ENCODE measurements at regions not wholly inside any gene's neighbourhood (a gene's known extent, or its start where the extent isn't known, plus 50 kb on each side); places are given as distances from the start of the nearest gene placed in this dataset.
A peak's percentile ranks its signal among the peaks of the same experiment; 100 is the strongest.

DNA sequence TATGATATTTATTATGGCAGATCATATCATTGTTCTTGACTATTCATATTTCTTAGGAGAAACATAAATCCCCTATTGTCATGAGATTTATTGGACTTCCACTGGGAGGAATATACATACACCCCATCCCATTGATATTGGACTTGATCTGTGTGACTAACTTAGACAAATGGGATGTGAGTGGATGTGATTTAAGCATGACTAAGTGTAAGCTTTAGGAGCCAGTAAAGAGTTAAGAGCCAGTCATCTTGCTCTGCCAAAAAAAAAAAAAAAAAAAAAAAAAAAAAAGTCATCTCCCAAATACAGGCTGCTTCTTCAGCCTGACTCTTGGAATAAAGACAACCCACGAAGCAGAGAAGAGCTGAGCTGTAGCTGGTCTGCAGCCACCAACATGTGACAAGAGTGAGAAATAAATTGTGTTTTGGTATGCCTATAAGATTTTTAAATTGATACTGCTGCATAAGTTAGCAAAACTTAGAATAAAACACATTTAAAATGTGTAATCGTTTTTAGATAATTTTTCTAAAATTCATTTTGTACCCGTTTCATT is 595.0 kb upstream of the LRRC4C start:
- no peak for DNase-seq

DNA sequence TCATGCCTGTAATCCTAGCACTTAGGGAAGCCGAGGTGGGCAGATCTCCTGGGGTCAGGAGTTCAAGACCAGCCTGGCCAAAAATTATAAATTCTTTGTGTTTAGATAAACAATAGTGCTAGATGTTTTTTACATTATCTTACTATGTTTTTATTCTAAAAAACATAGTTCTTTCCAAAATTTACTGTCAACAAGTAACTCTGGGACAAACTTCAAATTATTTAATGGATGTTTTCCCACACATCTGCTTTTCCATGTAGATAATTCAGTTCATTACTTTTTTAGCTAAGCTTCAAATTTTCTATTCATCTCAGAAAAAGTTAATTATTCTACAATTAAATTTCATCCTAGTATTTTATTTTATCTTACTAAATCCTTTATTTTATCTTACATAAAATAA is 596.2 kb upstream of the LRRC4C start:
- no peak for DNase-seq

DNA sequence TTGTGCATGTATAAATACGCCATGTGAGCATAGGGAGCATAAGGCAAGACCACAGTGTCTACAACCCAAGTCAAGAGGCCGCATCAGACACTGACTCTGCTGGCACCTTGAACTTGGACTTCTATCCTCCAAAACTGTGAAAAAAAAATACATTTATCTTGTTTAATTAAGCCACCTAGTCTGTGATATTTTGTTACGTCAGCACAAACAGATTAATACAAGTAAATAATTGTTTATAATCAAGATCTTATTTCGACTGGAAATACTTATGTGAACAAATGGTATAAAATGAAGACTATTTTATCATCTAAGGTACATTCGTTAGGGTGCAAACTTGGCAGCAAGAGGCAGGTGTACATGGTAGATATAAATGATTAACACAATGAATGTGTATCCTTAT is 599.3 kb upstream of the LRRC4C start:
- no peak for DNase-seq

DNA sequence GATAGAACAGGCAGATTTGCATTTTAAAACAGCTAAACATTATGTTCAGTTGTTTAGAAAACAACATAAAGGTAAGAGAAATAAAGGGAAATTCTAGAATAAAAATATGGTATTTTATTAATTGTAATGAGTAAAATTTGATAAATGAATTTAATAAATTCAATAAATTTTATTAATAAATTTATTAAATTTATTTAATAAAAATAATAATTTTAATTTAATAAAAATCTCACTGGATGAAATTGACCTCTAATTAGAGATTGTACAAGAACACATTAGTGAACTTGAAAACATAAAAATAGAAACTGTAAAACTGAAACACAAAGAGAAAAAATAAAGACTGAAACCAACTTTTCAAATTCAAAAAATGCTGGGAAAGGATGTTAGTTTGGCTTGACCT is 605.7 kb upstream of the LRRC4C start:
- DNase-seq: no peak

DNA sequence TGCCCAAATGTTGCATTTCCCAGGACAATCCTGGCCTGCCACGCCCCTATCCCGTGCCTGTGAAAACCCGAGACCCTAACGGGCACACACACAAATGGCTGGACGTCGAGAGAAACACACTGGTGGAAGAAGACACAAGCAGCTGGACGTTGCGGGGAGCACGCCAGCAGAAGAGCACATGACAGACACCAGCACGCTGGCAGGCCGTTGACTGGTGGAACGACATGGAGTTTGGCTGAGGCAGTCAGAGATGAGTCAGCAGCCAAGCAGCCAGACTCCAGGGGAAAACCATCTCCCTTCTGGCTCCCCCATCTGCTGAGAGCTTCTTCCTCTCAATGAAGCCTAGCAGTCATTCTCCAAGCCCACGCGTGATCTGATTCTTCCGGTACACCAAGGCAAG is 606.7 kb upstream of the LRRC4C start:
- DNase-seq: no peak

DNA sequence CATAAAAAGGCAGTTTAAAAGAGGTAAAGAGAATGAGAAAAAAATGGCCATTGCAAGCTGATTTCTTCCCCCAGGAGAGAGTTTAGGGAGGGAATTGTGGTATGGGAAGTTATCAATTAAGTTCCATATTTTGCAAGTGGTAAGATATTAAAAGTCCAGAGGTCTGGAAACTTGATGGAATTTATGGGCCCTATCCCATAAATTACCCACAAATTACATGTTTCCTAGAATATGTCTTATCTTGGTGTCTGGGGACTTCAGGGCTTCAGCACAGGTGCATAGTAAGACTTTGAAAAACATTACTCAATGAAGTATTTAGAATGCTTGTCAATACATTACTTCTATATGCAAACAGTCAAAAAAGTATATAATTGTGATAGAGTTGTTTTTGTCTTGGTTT is 614.9 kb upstream of the LRRC4C start:
- no peak for DNase-seq

DNA sequence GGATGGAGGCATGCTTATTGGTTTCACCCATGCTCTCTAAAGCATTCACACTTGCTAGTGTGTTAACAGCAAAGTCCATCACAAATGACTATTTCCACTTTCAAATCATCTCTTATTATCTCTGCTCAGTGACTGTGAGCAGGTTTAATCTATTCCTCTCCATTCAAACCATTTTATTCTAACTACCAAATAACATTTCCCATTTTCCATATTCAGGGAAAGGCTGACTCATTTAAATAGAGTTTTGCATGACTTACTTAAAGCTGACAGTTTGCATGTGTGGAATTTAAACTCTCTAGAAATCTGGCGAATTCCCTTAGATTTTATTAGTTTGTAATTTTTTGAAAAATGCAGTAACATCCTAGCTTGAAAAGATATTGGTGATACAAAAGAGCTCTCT is 615.7 kb upstream of the LRRC4C start:
- no peak for DNase-seq

DNA sequence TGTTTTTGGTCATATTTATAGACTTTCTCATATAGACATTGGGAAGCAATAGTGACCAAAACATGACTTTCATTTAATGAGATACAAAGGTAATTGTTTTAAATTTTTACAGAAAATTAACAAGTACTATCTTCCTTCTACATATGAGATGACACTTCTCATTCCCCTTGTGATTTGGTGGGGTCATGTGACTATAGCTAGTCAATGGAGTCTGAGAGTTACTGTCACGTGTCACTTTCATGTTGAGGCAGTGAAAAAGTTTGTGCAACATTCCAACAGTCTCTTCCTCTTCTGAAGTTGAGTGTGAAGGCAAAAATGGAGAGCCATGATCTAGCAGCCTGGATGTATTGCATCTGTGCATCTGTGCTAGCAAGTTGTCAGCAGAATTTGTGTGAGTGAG is 618.3 kb upstream of the LRRC4C start:
- DNase-seq: no peak

DNA sequence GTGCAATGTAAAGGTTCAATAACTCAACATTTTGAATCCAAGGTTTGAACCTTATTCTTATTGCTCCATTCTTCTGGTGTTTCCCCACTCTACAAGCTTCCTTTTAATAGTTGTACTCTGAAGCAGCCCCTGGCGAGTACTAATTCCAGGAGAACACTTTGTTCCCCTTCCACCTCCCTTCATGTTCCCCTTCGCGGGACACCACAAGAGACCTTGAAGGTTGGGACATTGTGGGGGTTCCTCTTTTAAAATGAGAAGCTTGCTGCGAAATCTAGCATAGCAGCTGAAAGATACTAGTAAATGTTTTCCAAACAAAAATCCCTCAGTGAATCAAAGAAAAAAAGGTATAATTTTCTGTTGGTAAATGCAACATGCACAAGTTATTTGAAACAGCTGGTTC is 626.3 kb upstream of the LRRC4C start:
- DNase-seq: no peak

DNA sequence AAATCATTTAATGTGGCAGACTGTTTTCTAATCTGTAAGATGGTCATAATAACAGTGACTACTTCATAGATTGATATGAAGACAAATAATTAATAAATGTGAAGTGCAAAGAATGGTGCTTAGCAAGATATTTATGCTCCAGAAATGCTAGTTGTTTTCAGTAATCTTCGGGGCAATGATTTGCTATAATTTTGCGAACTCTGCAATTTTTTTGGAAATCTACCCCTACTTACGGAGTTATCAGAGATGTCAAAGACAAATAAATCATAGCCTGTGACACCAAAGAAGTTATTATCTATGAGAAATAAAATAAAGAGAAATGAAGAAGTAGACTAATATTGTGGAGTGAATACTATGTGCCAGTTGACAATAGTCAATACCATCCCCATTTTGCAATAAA is 634.1 kb upstream of the LRRC4C start:
- no peak for DNase-seq

DNA sequence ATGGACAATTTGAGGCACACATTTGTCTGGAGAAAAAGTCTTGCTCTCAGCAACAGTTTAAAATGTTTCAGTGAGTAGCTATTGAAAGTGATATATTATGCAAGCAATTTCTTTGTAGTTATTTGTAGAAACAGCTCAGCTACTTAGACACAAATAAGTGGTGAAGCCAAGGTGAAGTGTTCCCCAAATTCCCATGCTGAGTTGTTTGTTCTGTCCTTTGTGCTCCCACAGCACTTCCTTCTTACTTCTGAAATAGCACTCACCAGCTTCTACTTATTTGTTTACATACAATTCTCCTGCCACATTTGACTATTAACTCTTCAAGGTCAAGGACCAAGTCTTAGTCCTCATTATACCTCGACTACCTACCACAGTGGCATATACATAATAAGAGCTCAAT is 638.6 kb upstream of the LRRC4C start:
- DNase-seq: no peak

DNA sequence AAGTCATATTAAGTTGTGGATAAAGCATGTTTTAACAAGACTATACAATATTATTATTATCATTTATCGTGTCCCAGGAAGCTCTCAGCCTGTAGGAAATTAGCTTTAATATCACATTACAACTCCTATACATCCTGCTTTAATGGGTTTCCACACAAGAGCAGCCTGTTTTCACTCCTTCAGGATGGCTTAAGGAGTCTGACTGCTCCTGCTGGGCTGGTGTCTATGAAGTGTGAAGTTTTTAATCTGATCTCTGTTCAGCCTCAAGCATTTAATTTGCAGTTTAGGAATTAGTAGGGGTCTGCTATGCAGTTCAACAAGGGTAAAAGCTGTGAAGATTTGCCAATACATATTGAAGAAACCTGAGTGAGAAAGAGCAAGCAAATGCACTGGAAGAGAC is 653.4 kb upstream of the LRRC4C start:
- no peak for DNase-seq

DNA sequence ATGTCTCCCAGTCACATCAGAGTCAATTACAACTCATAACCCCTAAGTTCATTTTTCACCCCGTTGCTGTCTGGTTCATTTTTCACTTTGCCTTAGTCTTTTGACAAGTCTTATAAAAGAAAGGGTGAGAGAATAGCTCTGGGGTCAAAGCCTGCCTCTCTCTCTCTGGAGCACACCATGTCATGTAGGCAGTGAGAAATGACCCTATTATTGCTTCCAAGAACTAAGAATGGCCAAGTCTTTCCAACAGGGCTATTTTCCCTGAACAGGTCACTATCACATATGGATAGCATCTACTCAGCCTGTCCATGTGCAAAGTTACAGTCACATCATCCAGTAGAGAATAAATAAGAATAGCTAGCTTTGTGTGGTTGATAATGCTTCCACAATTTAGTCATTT is 655.5 kb upstream of the LRRC4C start:
- no peak for DNase-seq

DNA sequence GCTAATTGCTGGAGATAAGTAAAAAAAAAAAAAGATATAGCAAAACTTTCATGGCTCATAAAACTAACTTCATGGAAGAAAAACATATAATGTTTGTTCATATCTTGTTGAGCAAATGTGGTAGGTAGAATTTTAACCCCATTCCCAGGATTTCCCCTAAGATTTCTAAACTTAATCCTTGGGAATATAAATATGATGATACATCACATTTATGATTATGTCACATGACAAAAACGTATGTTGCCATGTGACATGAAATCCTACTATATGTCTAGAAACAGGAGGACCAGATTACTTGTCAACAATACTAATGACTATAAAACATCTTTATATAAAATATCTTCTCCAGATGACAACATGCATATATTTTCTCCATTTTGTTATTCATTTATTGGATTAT is 679.0 kb upstream of the LRRC4C start:
- no peak for DNase-seq

DNA sequence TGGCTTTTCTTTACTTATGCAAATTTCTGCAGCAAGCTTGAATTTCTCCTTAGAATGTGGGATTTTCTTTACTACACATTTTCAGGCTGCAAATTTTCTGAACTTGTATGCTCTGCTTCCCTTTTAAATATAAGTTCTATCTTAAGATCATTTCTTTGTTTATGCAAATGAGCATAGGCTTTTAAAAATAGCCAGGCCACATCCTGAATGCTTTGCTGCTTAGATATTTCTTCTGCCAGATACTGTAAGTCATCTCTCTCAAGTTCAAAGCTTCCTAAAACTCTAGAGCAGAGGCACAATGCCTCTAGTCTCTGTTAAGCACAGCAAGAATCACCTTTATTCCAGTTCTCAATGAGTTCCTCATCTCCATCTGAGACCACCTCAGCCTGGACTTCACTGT is 685.9 kb upstream of the LRRC4C start:
- no peak for DNase-seq

DNA sequence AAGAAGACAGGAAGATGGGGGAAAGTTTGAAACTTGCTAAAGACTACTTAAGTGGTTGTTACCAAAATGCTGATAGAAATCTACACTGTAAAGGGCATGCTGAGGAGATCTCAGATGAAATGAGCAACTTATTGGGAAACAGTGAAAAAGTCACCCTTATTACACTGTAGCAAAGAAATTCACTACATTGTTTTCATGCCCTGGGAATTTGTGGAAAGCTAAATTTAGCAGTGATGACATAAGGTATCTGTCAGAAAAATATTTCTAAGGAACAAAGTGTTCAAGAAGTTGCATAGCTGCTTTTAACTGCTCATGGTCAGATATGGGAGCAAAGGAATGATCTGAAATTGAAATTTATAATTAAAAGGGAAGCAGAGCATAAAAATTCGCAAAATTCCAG is 702.4 kb upstream of the LRRC4C start:
- no peak for DNase-seq

DNA sequence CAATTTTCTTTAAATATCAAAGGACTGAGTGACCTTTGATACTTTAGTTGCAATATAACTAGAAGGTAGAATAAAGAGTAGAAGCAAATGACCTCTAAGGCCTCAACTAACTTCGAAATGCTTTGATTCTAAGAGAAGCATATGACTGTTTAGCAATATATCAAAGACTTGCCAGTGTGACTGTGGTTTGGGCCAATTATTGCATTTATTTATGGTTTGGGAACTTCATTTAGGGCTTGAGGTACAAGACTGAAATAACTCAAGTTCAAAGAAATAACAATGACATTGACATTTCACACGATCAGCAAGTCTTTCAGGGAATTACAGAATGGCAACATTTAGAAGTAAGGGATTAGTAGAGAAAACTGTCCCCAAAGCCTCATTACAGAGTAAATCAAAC is 709.7 kb upstream of the LRRC4C start:
- no peak for DNase-seq

DNA sequence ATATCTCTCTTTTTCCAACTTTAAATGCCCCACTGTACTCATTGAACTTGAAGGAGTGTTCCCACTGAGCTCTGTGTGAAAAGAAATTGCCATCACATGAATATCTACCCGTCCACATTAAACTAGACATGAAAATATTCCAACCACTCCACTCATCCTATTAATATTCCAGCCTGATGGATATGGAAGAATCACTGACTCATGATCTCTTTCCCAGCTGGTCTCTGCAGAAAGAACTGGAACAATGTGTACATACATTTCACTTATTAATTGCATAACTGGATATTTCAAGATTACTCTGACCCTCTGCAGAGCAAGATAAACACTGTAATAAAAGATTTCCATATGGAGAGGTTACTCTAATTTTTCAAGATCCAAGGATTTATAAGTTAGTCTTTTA is 711.1 kb upstream of the LRRC4C start:
- no peak for DNase-seq

DNA sequence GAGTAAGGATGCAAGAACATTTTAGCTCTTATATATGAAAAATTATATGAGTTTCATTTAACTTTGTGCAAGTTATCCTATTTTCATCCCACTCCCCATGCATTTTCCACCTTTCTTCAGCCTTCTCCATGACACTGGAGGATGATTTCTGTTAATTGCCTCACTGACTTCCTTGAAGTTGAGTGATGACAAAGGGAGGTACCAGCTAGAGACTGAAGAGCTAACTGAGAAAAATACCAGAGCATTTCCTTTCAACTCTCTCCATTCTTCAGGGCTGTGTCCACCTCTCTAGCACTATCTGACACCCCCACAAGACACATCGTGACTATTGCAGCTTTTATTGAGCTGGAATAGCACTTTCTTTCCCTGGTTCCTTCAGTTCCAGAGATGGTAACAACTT is 711.6 kb upstream of the LRRC4C start:
- no peak for DNase-seq

DNA sequence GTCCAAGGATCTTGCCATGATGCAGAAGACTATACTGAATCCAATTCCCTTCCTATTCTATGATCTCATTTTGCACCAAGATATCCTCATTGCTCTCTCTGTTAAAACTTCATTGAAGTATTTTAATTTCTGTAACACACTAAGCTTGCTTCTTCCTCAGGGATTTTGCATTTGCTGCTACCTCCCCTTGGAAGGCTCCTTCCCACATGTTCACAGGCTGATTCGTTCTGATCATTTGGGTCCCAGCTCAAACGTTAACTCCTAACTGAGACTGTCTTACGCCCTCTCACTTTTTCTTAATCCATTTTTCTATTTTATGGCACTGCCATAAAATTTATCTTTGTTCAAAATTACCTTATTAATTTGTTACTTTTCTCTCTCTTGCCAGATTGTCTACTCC is 713.0 kb upstream of the LRRC4C start:
- no peak for DNase-seq

DNA sequence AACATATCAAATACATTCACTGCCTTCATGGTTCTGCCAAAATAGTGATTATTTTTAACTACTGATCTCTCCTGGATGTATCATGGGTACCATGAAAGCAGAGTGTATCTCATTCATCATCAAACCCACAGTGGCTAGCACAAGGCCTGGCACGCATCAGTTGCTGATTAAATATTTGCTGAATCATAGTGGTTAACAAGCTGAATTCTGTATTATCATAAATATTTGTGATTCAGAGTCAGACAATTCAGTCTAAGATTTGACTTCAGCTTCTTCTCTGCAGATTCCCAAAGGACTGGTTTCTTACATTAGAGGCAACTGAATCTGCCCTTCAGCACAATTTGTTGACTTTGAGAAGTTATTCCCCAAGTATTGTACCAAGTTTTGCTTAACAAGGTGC is 715.8 kb upstream of the LRRC4C start:
- DNase-seq: peak; percentile 1

DNA sequence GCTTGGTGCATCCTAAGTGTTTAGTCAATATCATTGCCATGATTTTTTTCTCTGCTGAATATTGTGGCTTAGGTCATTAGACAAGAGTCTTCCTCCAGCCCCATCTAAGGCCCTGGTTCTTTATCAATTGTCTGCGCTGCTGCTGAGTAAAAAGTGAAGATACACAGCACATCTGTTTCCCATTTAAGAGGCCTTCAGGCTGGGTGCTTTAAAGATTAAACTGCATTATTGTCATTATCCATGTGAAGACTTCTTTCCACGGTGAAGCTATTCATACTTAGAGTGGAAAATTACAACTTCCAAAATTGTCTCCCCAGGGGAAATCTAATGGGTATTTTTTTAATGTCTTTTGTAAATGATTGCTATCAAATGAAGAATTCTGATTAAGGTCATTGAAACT is 719.8 kb upstream of the LRRC4C start:
- DNase-seq: no peak

DNA sequence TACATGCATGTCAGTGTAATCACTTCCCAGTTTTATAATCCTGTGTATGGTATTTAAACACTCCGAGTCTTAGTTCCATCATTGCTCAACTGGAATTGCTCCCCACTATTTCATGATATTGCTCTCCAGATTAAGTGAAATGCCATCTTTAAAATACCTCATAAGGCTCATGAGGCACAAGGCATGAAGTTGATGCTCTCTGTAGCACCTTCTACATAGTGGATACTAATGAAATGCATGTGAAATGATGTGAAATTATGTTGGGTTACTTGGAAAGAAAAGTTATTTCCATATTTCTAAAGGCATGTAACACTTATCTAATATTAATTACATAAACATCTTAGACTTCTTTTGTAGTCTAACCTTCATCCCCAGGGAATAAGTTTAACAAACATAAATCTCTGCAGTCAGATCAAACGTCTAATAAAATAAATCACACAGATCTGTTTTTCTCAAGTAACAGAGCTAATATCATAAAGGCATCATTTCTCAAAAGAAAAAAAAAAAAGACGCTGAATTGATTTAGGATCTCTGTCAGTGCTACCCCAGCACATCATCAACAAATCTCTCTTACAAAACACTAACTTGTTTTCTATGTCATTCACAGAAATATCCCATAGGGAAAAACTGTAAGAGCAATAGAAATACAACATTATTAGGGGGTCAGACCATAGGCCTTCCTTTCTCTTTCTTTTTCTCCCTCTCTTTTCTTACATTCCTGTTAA is 736.0 kb upstream of the LRRC4C start:
- no peak for DNase-seq

DNA sequence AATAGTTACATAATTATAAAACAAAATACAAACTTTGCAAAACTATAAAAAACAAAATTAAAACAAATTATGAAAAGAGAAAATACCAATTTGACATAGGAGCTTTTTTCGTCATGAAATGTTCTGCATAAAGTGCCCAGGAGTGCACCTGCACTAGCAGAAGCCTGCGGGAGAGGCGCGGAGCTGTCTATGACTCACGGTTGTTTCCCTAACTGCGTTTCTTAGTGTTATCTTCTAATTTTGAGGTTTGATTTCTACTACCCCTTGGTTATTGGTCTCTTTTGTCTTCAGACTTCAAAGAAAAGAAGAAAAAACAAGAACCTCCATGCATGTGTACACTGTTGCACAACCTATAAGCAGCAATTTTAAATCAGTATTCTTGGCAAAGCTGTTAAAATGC is 740.9 kb upstream of the LRRC4C start:
- DNase-seq: no peak

DNA sequence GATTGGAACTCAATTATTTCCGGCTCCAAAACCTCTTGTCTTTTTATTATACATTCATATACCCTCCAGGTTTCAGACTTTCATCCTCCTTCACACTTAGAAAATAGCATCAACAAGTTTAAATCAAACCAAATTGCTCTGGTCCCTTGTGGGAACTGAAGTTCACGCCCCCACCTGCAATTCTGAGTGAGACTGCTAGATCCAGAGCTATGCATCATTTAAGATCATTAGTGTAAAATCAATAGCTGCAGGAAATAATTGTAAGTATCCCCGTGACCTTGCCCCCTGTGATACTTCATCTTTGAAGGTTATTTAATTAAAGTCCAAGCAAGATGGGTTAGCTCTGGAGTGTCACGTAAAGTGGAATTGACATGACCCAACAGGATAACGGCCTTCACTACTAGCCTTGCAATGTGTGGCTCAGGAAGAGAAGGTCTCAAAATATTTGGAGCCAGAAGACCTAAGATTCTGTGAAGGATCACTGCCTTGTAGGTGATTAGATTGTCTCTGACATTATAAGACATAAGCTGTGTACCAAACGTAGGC is 742.2 kb upstream of the LRRC4C start:
- DNase-seq: no peak
